Thyroid gland (tissue), 4 donors: ENCODE measurements at regions not wholly inside any gene's neighbourhood (a gene's known extent, or its start where the extent isn't known, plus 50 kb on each side); places are given as distances from the start of the nearest gene placed in this dataset.

Source experiments
- POLR2A ChIP-seq, 2 donors: fragments of 450-650 bp; IDR thresholded peaks; one replicate each; pipeline ENCODE4 v1.6.1; 2017; ENCODE audit warnings: antibody characterized with exemption in 2 of 2, mild to moderate bottlenecking in 2 of 2, moderate library complexity in 1 of 2
- TF ChIP-seq, protein P1 (sequence below), 6 experiments: fragments of 200-600 bp in 3 of 6; fragments of 450-650 bp in 3 of 6; sonication (generic) in 3 of 6; IDR thresholded peaks; one replicate each; pipeline ENCODE4 v1.5.1; 2016 to 2019; ENCODE audit warnings: antibody characterized with exemption in 6 of 6, mild to moderate bottlenecking in 2 of 6, inconsistent platforms in 1 of 6, moderate library complexity in 1 of 6

DNA sequence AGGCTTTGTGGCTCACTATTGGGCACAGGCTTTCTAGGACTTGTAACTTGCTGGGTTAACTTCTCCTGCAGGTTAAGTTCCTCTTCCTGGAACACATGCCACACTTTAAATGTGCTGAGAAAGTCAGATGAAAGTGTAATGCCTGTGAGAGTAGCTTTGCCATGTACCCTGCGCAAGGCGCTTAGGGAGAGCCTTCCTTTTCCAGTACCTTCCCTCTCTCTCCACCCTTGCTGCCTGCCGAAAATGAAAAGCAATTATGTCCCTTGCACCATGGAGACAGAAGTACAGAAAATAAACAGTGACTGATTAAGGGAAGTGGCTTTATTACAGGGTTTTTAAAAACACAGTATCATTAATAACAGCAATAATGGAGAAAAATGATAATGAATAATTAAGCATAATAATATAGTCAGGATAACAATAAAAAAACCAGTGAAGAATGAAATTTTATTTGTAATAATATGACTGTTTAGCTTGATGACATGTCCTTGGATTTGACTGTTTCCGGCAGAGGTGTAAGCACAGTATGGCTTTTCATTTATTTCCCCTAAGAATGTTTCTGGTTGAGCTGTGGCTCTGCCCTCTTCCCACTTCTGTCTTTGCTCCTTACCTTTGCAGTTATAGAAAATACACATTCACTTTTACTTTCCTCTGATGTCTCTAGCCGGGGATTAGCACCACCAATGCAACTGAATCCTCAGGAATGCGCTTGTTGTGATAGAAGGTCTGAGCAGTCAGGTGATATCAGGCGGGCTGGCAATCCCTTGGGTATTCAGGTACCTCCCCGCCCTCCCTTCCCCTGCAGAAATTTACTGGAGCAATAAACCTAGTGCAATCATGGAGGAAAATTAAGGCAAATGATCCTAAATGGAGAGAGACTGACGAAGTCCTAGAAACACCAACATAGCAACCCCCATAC lies 472.3 kb upstream of the CITED2 start:
- TF ChIP-seq, protein P1, sequence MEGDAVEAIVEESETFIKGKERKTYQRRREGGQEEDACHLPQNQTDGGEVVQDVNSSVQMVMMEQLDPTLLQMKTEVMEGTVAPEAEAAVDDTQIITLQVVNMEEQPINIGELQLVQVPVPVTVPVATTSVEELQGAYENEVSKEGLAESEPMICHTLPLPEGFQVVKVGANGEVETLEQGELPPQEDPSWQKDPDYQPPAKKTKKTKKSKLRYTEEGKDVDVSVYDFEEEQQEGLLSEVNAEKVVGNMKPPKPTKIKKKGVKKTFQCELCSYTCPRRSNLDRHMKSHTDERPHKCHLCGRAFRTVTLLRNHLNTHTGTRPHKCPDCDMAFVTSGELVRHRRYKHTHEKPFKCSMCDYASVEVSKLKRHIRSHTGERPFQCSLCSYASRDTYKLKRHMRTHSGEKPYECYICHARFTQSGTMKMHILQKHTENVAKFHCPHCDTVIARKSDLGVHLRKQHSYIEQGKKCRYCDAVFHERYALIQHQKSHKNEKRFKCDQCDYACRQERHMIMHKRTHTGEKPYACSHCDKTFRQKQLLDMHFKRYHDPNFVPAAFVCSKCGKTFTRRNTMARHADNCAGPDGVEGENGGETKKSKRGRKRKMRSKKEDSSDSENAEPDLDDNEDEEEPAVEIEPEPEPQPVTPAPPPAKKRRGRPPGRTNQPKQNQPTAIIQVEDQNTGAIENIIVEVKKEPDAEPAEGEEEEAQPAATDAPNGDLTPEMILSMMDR (IDR thresholded peaks at IDR 0.05), result no peak
- TF ChIP-seq POLR2A (IDR thresholded peaks at IDR 0.05), result peak in 1 of 2 donors; percentile 72
